H9 (cell line): ENCODE measurements at regions not wholly inside any gene's neighbourhood (a gene's known extent, or its start where the extent isn't known, plus 50 kb on each side); places are given as distances from the start of the nearest gene placed in this dataset.

Experiments used
- DNase-seq: peaks from one replicate; pipeline ENCODE4 v3.0.0-alpha.2; 2017
- H2AFZ ChIP-seq: one replicate; pipeline ENCODE4 v1.6.1; 2013; ENCODE audit warnings: mild to moderate bottlenecking, low read length, control low read depth, moderate library complexity
- H2AK5ac ChIP-seq: 2 replicates; pipeline ENCODE4 v1.6.1; 2013; ENCODE audit warnings: low read length, control low read depth, mixed read lengths; ENCODE audit not compliant: insufficient read length
- H2BK120ac ChIP-seq: one replicate; pipeline ENCODE4 v1.6.1; 2013; ENCODE audit warnings: low read depth, mild to moderate bottlenecking, low read length, control low read depth, inconsistent platforms; ENCODE audit not compliant: poor library complexity, severe bottlenecking
- H2BK12ac ChIP-seq: 2 replicates; pipeline ENCODE4 v1.6.1; 2013; ENCODE audit warnings: low read length, control low read depth, mixed read lengths, low read depth; ENCODE audit not compliant: insufficient read length
- H2BK15ac ChIP-seq: 2 replicates; pipeline ENCODE4 v1.6.1; 2013; ENCODE audit warnings: low read depth, low read length, control low read depth
- H2BK20ac ChIP-seq: one replicate; pipeline ENCODE4 v1.6.1; 2013; ENCODE audit warnings: low read depth, mild to moderate bottlenecking, low read length, control low read depth, inconsistent platforms; ENCODE audit not compliant: poor library complexity, severe bottlenecking
- H2BK5ac ChIP-seq: 2 replicates; pipeline ENCODE4 v1.6.1; 2013; ENCODE audit warnings: low read length, control low read depth, mixed read lengths; ENCODE audit not compliant: insufficient read length
- H3K14ac ChIP-seq: 2 replicates; pipeline ENCODE4 v1.6.1; 2013; ENCODE audit warnings: low read length, control low read depth; ENCODE audit not compliant: insufficient read depth
- H3K18ac ChIP-seq: 2 replicates; pipeline ENCODE4 v1.6.1; 2013; ENCODE audit warnings: low read depth, mild to moderate bottlenecking, mixed read lengths, low read length, control low read depth; ENCODE audit not compliant: insufficient read length
- H3K23ac ChIP-seq: 2 replicates; pipeline ENCODE4 v1.6.1; 2013; ENCODE audit warnings: low read length, control low read depth, mixed read lengths, low read depth; ENCODE audit not compliant: insufficient read length
- H3K23me2 ChIP-seq: 2 replicates; pipeline ENCODE4 v1.6.1; 2013; ENCODE audit warnings: low read depth, mild to moderate bottlenecking, mixed read lengths, low read length, control low read depth; ENCODE audit not compliant: insufficient read length, poor library complexity, severe bottlenecking
- H3K27ac ChIP-seq: 2 replicates; pipeline ENCODE4 v1.5.1; 2013; ENCODE audit warnings: low read length, control low read depth, mixed read lengths, low read depth; ENCODE audit not compliant: insufficient read length
- H3K27me3 ChIP-seq: 2 replicates; pipeline ENCODE4 v1.6.1; 2013; ENCODE audit warnings: low read length, control low read depth, inconsistent platforms; ENCODE audit not compliant: insufficient read depth
- H3K4ac ChIP-seq: 2 replicates; pipeline ENCODE4 v1.6.1; 2013; ENCODE audit warnings: low read depth, mild to moderate bottlenecking, control low read depth, inconsistent platforms, low read length, moderate library complexity
- H3K4me1 ChIP-seq: 2 replicates; pipeline ENCODE4 v1.6.1; 2013; ENCODE audit warnings: low read length, control low read depth, inconsistent platforms; ENCODE audit not compliant: insufficient read depth
- H3K4me2 ChIP-seq: 2 replicates; pipeline ENCODE4 v1.6.1; 2013; ENCODE audit warnings: low read length, control low read depth, mixed read lengths; ENCODE audit not compliant: insufficient read length, insufficient read depth
- H3K56ac ChIP-seq: 2 replicates; pipeline ENCODE4 v1.6.1; 2013; ENCODE audit warnings: low read depth, mild to moderate bottlenecking, mixed read lengths, low read length, control low read depth; ENCODE audit not compliant: insufficient read length
- H3K79me1 ChIP-seq: 2 replicates; pipeline ENCODE4 v1.6.1; 2013; ENCODE audit warnings: low read depth, mild to moderate bottlenecking, moderate library complexity, low read length, control low read depth, inconsistent platforms; ENCODE audit not compliant: insufficient read depth, poor library complexity, severe bottlenecking
- H3K79me2 ChIP-seq: 2 replicates; pipeline ENCODE4 v1.6.1; 2013; ENCODE audit warnings: low read length, control low read depth, inconsistent platforms; ENCODE audit not compliant: insufficient read depth
- H3K9ac ChIP-seq: 2 replicates; pipeline ENCODE4 v1.6.1; 2013; ENCODE audit warnings: low read length, control low read depth, mixed read lengths; ENCODE audit not compliant: insufficient read length; ENCODE audit errors: extremely low read depth
- H3K9me3 ChIP-seq: one replicate; pipeline ENCODE4 v1.6.1; 2013; ENCODE audit warnings: low read depth, low read length, inconsistent platforms; ENCODE audit not compliant: control insufficient read depth
- H3T11ph ChIP-seq: one replicate; pipeline ENCODE4 v1.6.1; 2013; ENCODE audit warnings: mild to moderate bottlenecking, low read length, control low read depth, inconsistent platforms
- H4K20me1 ChIP-seq: one replicate; pipeline ENCODE4 v1.6.1; 2013; ENCODE audit not compliant: control insufficient read depth, insufficient read length, insufficient read depth
- H4K5ac ChIP-seq: 2 replicates; pipeline ENCODE4 v1.6.1; 2013; ENCODE audit warnings: low read depth, mild to moderate bottlenecking, mixed read lengths, low read length, control low read depth; ENCODE audit not compliant: insufficient read length
- H4K8ac ChIP-seq: replicated peaks from 2 replicates; pipeline ENCODE4 v1.6.1; 2013; ENCODE audit warnings: low read length, control low read depth, mixed read lengths, low read depth; ENCODE audit not compliant: insufficient read length
- H4K91ac ChIP-seq: 2 replicates; pipeline ENCODE4 v1.6.1; 2013; ENCODE audit warnings: low read depth, mild to moderate bottlenecking, moderate library complexity, mixed read lengths, low read length, control low read depth; ENCODE audit not compliant: insufficient read length
- H3K27ac Mint-ChIP-seq, 3 experiments: 2 replicates in 2 of 3; 3 replicates in 1 of 3; pipeline ENCODE4 v1.8.0; 2020 to 2021; ENCODE audit warnings: mixed read lengths in 3 of 3, mild to moderate bottlenecking in 1 of 3, moderate library complexity in 1 of 3
- H3K27me3 Mint-ChIP-seq: 2 replicates; pipeline ENCODE4 v1.8.0; 2021; ENCODE audit warnings: low read depth, mild to moderate bottlenecking, moderate library complexity, mixed read lengths
- H3K36me3 Mint-ChIP-seq, 3 experiments: 2 replicates in 2 of 3; 3 replicates in 1 of 3; pipeline ENCODE4 v1.8.0; 2020 to 2021; ENCODE audit warnings: low read depth in 3 of 3, mixed read lengths in 3 of 3; ENCODE audit not compliant: insufficient read depth in 1 of 3
- H3K4me1 Mint-ChIP-seq, 2 experiments: 2 replicates each; pipeline ENCODE4 v1.8.0; 2020; ENCODE audit warnings: mixed read lengths in 2 of 2
- H3K4me3 Mint-ChIP-seq, 2 experiments: 2 replicates in 1 of 2; 3 replicates in 1 of 2; pipeline ENCODE4 v1.8.0; 2020 to 2021; ENCODE audit warnings: mild to moderate bottlenecking in 2 of 2, mixed read lengths in 2 of 2, moderate library complexity in 1 of 2
- H3K9me3 Mint-ChIP-seq, 2 experiments: 2 replicates in 1 of 2; 3 replicates in 1 of 2; pipeline ENCODE4 v1.8.0; 2020; ENCODE audit warnings: mild to moderate bottlenecking in 2 of 2, mixed read lengths in 2 of 2, moderate library complexity in 1 of 2
- CTCF ChIP-seq: fragments of 200-600 bp; sonication (generic); conservative IDR thresholded peaks from 3 replicates; pipeline ENCODE4 v1.8.0; 2021; ENCODE audit warnings: antibody characterized with exemption, mild to moderate bottlenecking
- WGBS: extraction: QIAGEN DNeasy Blood & Tissue Kit; methylation state at CpG from one replicate; pipeline ENCODE4 v1.1.7; 2013; ENCODE audit warnings: missing lambda C conversion rate, low lambda C conversion rate, mixed read lengths; ENCODE audit not compliant: insufficient read length; ENCODE audit errors: extremely low coverage; 5-methylcytosine and 5-hydroxymethylcytosine counted together

- Histone ChIP-seq H3K4me2 (no peak overlapping the region), H3K56ac (no peak overlapping the region), H4K5ac (no peak overlapping the region), H2AFZ (no peak overlapping the region), H3K23ac (no peak overlapping the region), H4K20me1 (no peaks in the 10 kb centered on the region), H2BK12ac (no peak overlapping the region), H2BK120ac (no peak overlapping the region), H2BK15ac (no peak overlapping the region), H3K23me2 (no peaks in the 10 kb centered on the region), H3K9ac (no peak overlapping the region), H2BK20ac (no peak overlapping the region), H3K27me3 (no peaks in the 10 kb centered on the region), H3K18ac (no peak overlapping the region), H3K79me1 (no peaks in the 10 kb centered on the region), H4K8ac (no peak overlapping the region), H2BK5ac (no peak overlapping the region), H3K79me2 (no peaks in the 10 kb centered on the region), H4K91ac (no peak overlapping the region), H3T11ph (no peak overlapping the region), H2AK5ac (no peak overlapping the region), H3K4ac (no peak overlapping the region), H3K9me3 (no peaks in the 10 kb centered on the region), H3K27ac (no peak overlapping the region), H3K4me1 (peaks cover 5% of the 10 kb centered on the region), H3K14ac (no peak overlapping the region)
- no peak for TF ChIP-seq CTCF
- Mint-ChIP-seq H3K27ac (no peak overlapping the region), H3K4me3 (no peak overlapping the region), H3K27me3 (peaks cover 1% of the 10 kb centered on the region; the same call in 1 of the 2 replicates), H3K4me1 (peaks cover 5 to 10% of the 10 kb centered on the region in 2 experiments), H3K9me3 (no peaks in the 10 kb centered on the region), H3K36me3 (0 out of 7 replicates have a peak, but pooled peaks cover 0 to 3% (median 0%) of the 10 kb centered on the region in 3 experiments)
- no CpG with 5 or more reads among the region's 4 CpGs for WGBS
- DNase-seq = no peak
Observed at GRCh38 chr1:168397806-168398205, 117.1 kb downstream of the TBX19 start.
